ENCODE measurements at regions not wholly inside any gene's neighbourhood (a gene's known extent, or its start where the extent isn't known, plus 50 kb on each side); places are given as distances from the start of the nearest gene placed in this dataset.

GRCh38 chr13:86757236-86757978 is 913.8 kb upstream of the SLITRK5 start:
- TF ChIP-seq POLR2A (IDR thresholded peaks at IDR 0.05) (no peak), CTCF (IDR thresholded peaks at IDR 0.05) (no peak)

Data from transverse colon (tissue), 3 donors.